ENCODE measurements at regions not wholly inside any gene's neighbourhood (a gene's known extent, or its start where the extent isn't known, plus 50 kb on each side); places are given as distances from the start of the nearest gene placed in this dataset.

DNA sequence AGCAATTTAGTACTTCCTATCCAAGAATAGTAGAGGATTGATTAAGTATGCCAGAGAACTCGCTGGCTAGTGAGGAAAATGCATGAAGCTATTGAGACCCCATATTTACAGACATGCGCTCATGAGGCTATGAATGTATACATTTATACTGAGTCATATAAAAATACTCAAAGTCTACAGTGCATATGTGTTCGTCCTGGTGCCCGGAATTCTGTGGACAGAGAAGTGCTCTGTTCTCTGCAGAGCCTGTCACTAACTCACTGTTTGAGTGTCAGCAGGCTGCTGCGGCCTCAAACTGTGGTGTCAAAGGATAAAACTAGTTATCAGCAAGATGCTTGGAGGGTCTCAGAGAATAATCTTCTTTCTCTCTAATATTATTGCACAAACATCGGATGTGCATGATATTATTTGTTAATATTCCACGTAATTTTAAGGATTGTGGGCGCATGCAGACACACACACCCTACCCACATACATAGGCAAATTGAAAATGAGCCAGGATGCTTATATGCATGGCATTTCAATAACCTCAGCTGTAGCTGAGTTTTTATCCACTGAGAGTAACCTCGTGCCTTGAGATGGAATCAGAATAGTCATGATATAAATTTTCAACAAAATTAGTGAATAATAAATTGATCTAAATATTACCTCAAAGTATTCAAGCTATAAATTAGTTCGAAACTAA lies 50.0 kb upstream of the TSC22D2 start:
- H3K36me3 ChIP-seq, result no peaks in the 10 kb centered on the region
- H3K4me1 ChIP-seq, result no peaks in the 10 kb centered on the region
- TF ChIP-seq EP300 (IDR thresholded peaks at IDR 0.05) (no peak), POLR2AphosphoS5 (IDR thresholded peaks at IDR 0.05) (no peak)
- no peak for ATAC-seq
- no peaks in the 10 kb centered on the region for H3K27me3 ChIP-seq
- H3K4me3 ChIP-seq, result no peak overlapping the region
- WGBS, 2 donors (ENCODE audit: low coverage in 1 of 2), result 87 to 88% methylated on average over 10 of the region's 10 CpGs
- no peak overlapping the region for H3K27ac ChIP-seq
- no peaks in the 10 kb centered on the region for H3K9me3 ChIP-seq

DNA sequence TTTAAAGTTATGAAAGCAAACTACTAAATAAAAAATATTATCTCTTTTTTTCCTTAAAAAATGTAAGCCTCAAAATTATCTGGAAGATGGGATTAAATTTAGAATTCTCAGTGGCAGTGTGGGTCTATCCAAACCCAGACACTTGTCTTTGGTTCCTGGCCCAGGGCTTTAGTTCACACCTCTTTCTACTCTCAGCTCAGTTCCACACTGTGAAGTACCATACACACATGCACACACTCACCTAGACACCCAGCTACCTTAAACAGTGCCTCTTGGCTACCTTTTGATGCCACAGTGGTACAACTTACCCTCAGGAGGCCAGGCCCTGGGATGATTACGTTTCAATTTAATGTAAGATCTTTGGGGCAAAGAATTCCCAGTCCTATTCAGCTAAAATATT lies 51.0 kb upstream of the TSC22D2 start:
- H3K27ac ChIP-seq, result no peak overlapping the region
- WGBS, 2 donors (ENCODE audit: low coverage in 1 of 2), result 67 to 76% methylated on average over 1 of the region's 1 CpG
- H3K4me3 ChIP-seq, result no peak overlapping the region
- no peaks in the 10 kb centered on the region for H3K27me3 ChIP-seq
- ATAC-seq, result no peak
- H3K4me1 ChIP-seq, result no peaks in the 10 kb centered on the region
- TF ChIP-seq EP300 (IDR thresholded peaks at IDR 0.05), result no peak
- TF ChIP-seq, protein P1, sequence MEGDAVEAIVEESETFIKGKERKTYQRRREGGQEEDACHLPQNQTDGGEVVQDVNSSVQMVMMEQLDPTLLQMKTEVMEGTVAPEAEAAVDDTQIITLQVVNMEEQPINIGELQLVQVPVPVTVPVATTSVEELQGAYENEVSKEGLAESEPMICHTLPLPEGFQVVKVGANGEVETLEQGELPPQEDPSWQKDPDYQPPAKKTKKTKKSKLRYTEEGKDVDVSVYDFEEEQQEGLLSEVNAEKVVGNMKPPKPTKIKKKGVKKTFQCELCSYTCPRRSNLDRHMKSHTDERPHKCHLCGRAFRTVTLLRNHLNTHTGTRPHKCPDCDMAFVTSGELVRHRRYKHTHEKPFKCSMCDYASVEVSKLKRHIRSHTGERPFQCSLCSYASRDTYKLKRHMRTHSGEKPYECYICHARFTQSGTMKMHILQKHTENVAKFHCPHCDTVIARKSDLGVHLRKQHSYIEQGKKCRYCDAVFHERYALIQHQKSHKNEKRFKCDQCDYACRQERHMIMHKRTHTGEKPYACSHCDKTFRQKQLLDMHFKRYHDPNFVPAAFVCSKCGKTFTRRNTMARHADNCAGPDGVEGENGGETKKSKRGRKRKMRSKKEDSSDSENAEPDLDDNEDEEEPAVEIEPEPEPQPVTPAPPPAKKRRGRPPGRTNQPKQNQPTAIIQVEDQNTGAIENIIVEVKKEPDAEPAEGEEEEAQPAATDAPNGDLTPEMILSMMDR (IDR thresholded peaks at IDR 0.05), result no peak
- no peak for TF ChIP-seq POLR2AphosphoS5 (IDR thresholded peaks at IDR 0.05)
- TF ChIP-seq POLR2A (IDR thresholded peaks at IDR 0.05), result no peak
- H3K36me3 ChIP-seq, result no peaks in the 10 kb centered on the region
- H3K9me3 ChIP-seq, result no peaks in the 10 kb centered on the region

DNA sequence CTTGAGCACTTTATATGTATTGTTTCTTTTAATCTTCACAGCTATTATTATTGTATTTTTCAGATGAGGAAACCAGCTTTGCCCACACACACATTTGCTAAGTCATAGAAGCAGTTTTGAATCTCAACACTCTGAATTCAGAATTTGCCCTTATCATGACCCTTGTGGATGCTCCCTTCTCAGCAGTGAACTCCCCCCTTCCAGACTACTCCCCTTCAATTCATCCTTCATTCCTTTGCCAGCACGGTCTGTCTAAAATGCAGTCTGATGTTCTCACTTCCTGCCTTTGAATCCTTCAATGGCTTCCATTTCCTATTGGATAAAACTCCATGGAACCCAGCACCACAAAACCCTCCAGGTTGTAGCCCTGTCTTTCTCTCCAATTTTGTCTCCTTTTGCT lies 52.5 kb upstream of the TSC22D2 start:
- no peak for ATAC-seq
- Histone ChIP-seq H3K27me3 (no peaks in the 10 kb centered on the region), H3K4me3 (no peak overlapping the region), H3K4me1 (no peaks in the 10 kb centered on the region), H3K9me3 (no peaks in the 10 kb centered on the region), H3K27ac (no peak overlapping the region), H3K36me3 (no peaks in the 10 kb centered on the region)
- WGBS, 2 donors (ENCODE audit: low coverage in 1 of 2), result 50 to 57% methylated on average over 1 of the region's 1 CpG
- TF ChIP-seq, protein P1 (IDR thresholded peaks at IDR 0.05), result no peak

DNA sequence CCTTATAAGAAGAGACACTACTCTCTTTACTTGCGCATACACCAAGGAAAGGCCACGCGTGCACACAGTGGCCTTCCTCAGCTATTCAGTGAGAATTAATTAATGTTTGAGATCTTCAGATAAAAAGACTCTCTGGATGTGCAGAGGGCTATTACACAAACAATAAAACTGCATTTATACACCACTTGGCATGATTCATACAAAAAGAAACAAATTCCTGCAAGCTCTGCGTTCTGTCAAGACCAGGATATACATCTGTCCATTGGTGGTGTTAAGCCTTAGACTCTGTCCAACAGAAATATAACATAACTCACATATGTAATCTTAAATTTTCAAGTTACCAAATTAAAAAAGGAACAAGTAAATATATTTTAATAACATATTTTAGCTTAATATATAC lies 55.2 kb upstream of the TSC22D2 start:
- ATAC-seq, result no peak
- TF ChIP-seq, protein P1 (IDR thresholded peaks at IDR 0.05), result no peak
- TF ChIP-seq EP300 (IDR thresholded peaks at IDR 0.05), result no peak
- no peak for TF ChIP-seq POLR2AphosphoS5 (IDR thresholded peaks at IDR 0.05)
- TF ChIP-seq POLR2A (IDR thresholded peaks at IDR 0.05), result no peak
- Histone ChIP-seq H3K36me3 (no peaks in the 10 kb centered on the region), H3K27me3 (no peaks in the 10 kb centered on the region), H3K27ac (no peak overlapping the region), H3K9me3 (no peaks in the 10 kb centered on the region), H3K4me3 (no peak overlapping the region), H3K4me1 (peaks cover 0 to 21% (median 4%) of the 10 kb centered on the region in 3 donors)
- 95 to 100% methylated on average over 4 of the region's 4 CpGs for WGBS, 2 donors (ENCODE audit: low coverage in 1 of 2)

DNA sequence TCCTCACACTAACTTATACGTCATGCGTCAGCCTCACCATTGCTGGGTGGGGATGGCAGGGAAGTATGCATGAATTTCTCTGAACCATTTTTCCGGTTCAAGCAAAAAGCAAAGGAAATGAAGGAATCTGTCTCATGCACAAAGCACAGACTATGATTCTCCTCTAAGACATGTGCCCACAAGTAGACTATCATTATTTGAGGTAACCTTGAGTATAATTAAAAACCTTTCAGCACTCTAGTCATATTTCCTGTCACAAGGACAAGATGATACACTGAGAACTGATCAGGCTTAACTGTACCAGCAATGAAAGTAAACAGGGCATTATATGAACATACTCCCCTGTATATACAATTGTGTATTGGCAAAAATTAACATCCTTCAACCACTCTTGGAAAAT lies 56.7 kb upstream of the TSC22D2 start:
- Histone ChIP-seq H3K4me1 (peaks cover 0 to 21% (median 4%) of the 10 kb centered on the region in 3 donors), H3K36me3 (no peaks in the 10 kb centered on the region), H3K27ac (no peak overlapping the region), H3K27me3 (no peaks in the 10 kb centered on the region), H3K9me3 (no peaks in the 10 kb centered on the region), H3K4me3 (no peak overlapping the region)
- ATAC-seq, result no peak
- TF ChIP-seq POLR2AphosphoS5 (IDR thresholded peaks at IDR 0.05) (no peak), EP300 (IDR thresholded peaks at IDR 0.05) (no peak), POLR2A (IDR thresholded peaks at IDR 0.05) (no peak)
- TF ChIP-seq, protein P1 (IDR thresholded peaks at IDR 0.05), result no peak
- WGBS, 2 donors (ENCODE audit: low coverage in 1 of 2), result 76 to 94% methylated on average over 2 to 3 of the region's 3 CpGs

Data from gastroesophageal sphincter (tissue), 4 donors.